PFSK-1 (cell line): ENCODE measurements at regions not wholly inside any gene's neighbourhood (a gene's known extent, or its start where the extent isn't known, plus 50 kb on each side); places are given as distances from the start of the nearest gene placed in this dataset.

Experiments used
- FOXP2 ChIP-seq: optimal IDR thresholded peaks from 2 replicates; pipeline ENCODE3; 2011; ENCODE audit warnings: borderline replicate concordance, control low read depth, inconsistent platforms; ENCODE audit not compliant: insufficient read depth; ENCODE audit errors: extremely low read length, extremely low read depth
- POLR2AphosphoS5 ChIP-seq: IDR thresholded peaks from 2 replicates; pipeline ENCODE4 v1.6.1; 2012; ENCODE audit warnings: low read depth, mild to moderate bottlenecking, control low read depth, low read length, moderate library complexity
- REST ChIP-seq, 2 experiments: IDR thresholded peaks; 2 replicates each; pipeline versions ENCODE4 v1.6.1 to v1.8.0; 2011 to 2012; ENCODE audit warnings: low read depth in 2 of 2, low read length in 2 of 2, control low read depth in 1 of 2, inconsistent platforms in 1 of 2, mild to moderate bottlenecking in 1 of 2, moderate library complexity in 1 of 2; ENCODE audit not compliant: insufficient read depth in 1 of 2
- SIN3A ChIP-seq: IDR thresholded peaks from 2 replicates; pipeline ENCODE4 v1.6.1; 2012; ENCODE audit warnings: mild to moderate bottlenecking, low read length, moderate library complexity, borderline replicate concordance; ENCODE audit not compliant: insufficient read depth
- TAF1 ChIP-seq: IDR thresholded peaks from 2 replicates; pipeline ENCODE4 v1.6.1; 2012; ENCODE audit warnings: low read length, control low read depth, borderline replicate concordance; ENCODE audit not compliant: insufficient read depth

- TF ChIP-seq POLR2AphosphoS5 (no peak), FOXP2 (no peak), SIN3A (no peak), TAF1 (no peak), REST (IDR thresholded peaks at IDR 0.05; ENCODE audit: insufficient read depth in 1 of 2, low read depth in 2 of 2, low read length in 2 of 2) (no peak)
Measured at GRCh38 chr6:85756982-85757381, 114.3 kb upstream of the SYNCRIP start.

- TF ChIP-seq REST (IDR thresholded peaks at IDR 0.05; ENCODE audit: insufficient read depth in 1 of 2, low read depth in 2 of 2, low read length in 2 of 2) (no peak), TAF1 (no peak), POLR2AphosphoS5 (no peak), FOXP2 (no peak), SIN3A (no peak)
Measured at GRCh38 chr6:85754894-85755293, 112.2 kb upstream of the SYNCRIP start.

DNA sequence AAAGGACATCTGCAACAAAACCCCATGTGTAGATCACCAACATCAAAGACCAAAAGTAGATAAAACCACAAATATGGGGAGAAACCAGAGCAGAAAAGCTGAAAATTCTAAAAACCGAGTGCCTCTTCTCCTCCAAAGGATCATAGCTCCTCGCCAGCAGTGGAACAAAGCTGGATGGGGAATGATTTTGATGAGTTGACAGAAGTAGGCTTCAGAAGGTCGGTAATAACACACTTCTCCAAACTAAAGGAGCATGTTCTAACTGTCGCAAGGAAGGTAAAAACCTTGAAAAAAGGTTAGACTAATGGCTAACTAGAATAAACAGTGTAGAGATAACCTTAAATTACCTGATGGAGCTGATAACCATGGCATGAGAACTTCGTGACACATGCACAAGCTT, 109.9 kb upstream of the SYNCRIP start:
- TF ChIP-seq POLR2AphosphoS5: no peak
- TF ChIP-seq FOXP2: no peak
- TF ChIP-seq REST (IDR thresholded peaks at IDR 0.05; ENCODE audit: insufficient read depth in 1 of 2, low read depth in 2 of 2, low read length in 2 of 2): no peak
- TF ChIP-seq TAF1: no peak

DNA sequence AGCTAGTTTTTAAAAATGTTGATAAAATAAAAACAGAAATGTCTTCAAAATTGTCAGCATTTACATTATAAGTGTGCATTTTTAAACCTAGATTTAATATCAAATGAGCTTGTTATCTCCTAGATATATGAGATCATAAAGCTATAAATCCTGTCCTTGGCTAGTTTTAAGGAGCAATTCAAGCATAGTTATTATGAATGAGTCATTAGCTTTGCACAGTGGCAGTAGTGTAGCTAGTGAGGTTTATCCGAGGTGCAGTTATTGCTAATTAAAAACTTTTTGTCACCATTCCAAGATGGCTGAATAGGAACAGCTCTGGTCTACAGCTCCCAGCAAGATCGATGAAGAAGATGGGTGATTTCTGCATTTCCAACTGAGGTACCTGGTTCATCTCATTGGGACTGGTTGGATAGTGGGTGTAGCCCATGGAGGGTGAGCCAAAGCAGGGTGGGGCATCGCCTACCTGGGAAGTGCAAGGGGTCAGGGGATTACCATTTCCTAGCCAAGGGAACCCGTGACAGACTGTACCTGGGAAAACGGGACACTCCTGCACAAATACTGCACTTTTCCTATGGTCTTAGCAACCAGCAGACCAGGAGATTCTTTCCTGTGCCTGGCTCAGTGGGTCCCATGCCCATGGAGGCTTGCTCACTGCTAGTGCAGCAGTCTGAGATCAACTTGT, 108.8 kb upstream of the SYNCRIP start:
- TF ChIP-seq REST (IDR thresholded peaks at IDR 0.05; ENCODE audit: insufficient read depth in 1 of 2, low read depth in 2 of 2, low read length in 2 of 2): no peak

DNA sequence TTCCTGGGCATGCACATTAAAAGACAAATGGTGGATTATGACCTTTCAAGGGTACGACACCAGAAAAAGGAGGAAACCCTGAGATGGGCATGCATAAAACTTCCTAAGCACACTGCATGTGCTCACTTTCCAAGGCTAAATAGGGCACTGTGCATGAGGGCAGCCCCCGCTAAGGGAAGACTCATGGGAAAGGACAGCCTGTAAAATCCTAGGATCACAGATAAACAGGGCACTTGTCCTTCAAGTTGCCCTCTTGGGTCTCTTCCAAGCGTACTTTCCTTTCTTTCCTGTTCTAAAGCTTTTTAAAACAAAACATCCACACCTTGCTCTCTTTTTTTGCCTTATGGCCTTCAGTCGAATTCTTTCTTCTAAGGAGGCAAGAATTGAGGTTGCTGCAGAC, 106.5 kb upstream of the SYNCRIP start:
- no peak for TF ChIP-seq REST (IDR thresholded peaks at IDR 0.05; ENCODE audit: insufficient read depth in 1 of 2, low read depth in 2 of 2, low read length in 2 of 2)
- TF ChIP-seq TAF1: no peak
- no peak for TF ChIP-seq POLR2AphosphoS5
- TF ChIP-seq FOXP2: no peak
- TF ChIP-seq SIN3A: no peak
